ENCODE measurements at regions not wholly inside any gene's neighbourhood (a gene's known extent, or its start where the extent isn't known, plus 50 kb on each side); places are given as distances from the start of the nearest gene placed in this dataset.

- no peak overlapping the region for H3K4me3 Mint-ChIP-seq (ENCODE audit: unreplicated experiment)
- no peak for DNase-seq
- TF ChIP-seq CTCF (IDR thresholded peaks at IDR 0.05; ENCODE audit: partially characterized antibody, unreplicated experiment) = no peak
- H3K27ac Mint-ChIP-seq (ENCODE audit: unreplicated experiment) = no peak overlapping the region
- no peaks in the 10 kb centered on the region for H3K36me3 Mint-ChIP-seq (ENCODE audit: unreplicated experiment)
- H3K4me1 Mint-ChIP-seq (ENCODE audit: low read depth, unreplicated experiment) = no peaks in the 10 kb centered on the region
- no peaks in the 10 kb centered on the region for H3K9me3 Mint-ChIP-seq (ENCODE audit: unreplicated experiment)
- no peaks in the 10 kb centered on the region for H3K27me3 Mint-ChIP-seq (ENCODE audit: unreplicated experiment)
Observed at GRCh38 chr16:18018376-18018775, 318.2 kb downstream of the NPIPA8 start.

DNA sequence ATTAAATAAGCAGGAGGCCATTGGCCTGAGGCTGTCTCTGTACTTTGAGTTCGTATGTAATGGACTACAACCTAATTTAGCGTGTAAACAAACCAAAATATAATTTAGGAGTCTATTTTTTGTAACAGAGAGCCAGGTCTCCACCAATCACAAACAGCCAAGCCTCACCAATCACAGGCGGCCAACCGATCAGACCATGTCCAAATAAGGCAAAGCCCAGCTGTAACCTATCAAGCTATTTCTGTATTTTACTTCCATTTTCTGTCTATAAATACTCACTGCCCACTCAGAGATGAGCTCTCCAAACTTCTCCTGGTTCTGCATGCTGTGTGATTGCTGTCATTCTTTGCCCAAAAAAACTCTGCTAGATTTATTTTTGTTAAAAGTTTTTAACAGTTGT, 322.7 kb downstream of the NPIPA8 start:
- no peaks in the 10 kb centered on the region for H3K4me1 Mint-ChIP-seq (ENCODE audit: low read depth, unreplicated experiment)
- no peak overlapping the region for H3K27ac Mint-ChIP-seq (ENCODE audit: unreplicated experiment)
- TF ChIP-seq CTCF (IDR thresholded peaks at IDR 0.05; ENCODE audit: partially characterized antibody, unreplicated experiment) = no peak
- H3K4me3 Mint-ChIP-seq (ENCODE audit: unreplicated experiment) = no peak overlapping the region
- no peak for DNase-seq
- H3K36me3 Mint-ChIP-seq (ENCODE audit: unreplicated experiment) = no peaks in the 10 kb centered on the region
- no peaks in the 10 kb centered on the region for H3K27me3 Mint-ChIP-seq (ENCODE audit: unreplicated experiment)
- no peaks in the 10 kb centered on the region for H3K9me3 Mint-ChIP-seq (ENCODE audit: unreplicated experiment)

GRCh38 chr16:18008356-18008755, 328.2 kb downstream of the NPIPA8 start:
- no peak overlapping the region for H3K27ac Mint-ChIP-seq (ENCODE audit: unreplicated experiment)
- no peaks in the 10 kb centered on the region for H3K36me3 Mint-ChIP-seq (ENCODE audit: unreplicated experiment)
- H3K4me1 Mint-ChIP-seq (ENCODE audit: low read depth, unreplicated experiment) = no peaks in the 10 kb centered on the region
- no peak for DNase-seq
- no peaks in the 10 kb centered on the region for H3K9me3 Mint-ChIP-seq (ENCODE audit: unreplicated experiment)
- no peak for TF ChIP-seq CTCF (IDR thresholded peaks at IDR 0.05; ENCODE audit: partially characterized antibody, unreplicated experiment)
- no peaks in the 10 kb centered on the region for H3K27me3 Mint-ChIP-seq (ENCODE audit: unreplicated experiment)
- no peak overlapping the region for H3K4me3 Mint-ChIP-seq (ENCODE audit: unreplicated experiment)

GRCh38 chr16:18003033-18003432, 333.5 kb downstream of the NPIPA8 start:
- no peak for DNase-seq
- Mint-ChIP-seq H3K27me3 (ENCODE audit: unreplicated experiment) (no peaks in the 10 kb centered on the region), H3K4me3 (ENCODE audit: unreplicated experiment) (no peak overlapping the region), H3K4me1 (ENCODE audit: low read depth, unreplicated experiment) (no peaks in the 10 kb centered on the region), H3K9me3 (ENCODE audit: unreplicated experiment) (peaks cover 2% of the 10 kb centered on the region), H3K27ac (ENCODE audit: unreplicated experiment) (no peak overlapping the region), H3K36me3 (ENCODE audit: unreplicated experiment) (no peaks in the 10 kb centered on the region)
- TF ChIP-seq CTCF (IDR thresholded peaks at IDR 0.05; ENCODE audit: partially characterized antibody, unreplicated experiment) = no peak

DNA sequence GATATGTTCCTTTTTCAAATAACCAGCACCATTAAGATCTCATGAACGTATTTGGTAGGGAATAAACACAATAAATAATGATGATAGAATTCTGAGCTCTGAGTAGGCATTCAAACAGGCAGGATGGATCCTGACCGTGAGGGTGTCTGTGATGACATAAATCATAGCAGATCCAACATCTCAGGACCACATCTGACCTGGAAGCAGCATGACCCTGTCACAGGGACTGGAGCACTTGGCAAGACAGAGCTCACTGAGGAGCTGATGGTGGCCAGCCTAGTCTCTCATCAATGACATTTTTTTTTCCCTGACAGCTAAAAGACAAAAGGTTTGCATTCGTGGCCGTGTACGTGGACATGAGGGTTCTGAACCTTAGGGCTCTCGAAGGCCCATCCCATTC, 337.5 kb downstream of the NPIPA8 start:
- TF ChIP-seq CTCF (IDR thresholded peaks at IDR 0.05; ENCODE audit: partially characterized antibody, unreplicated experiment) = no peak
- Mint-ChIP-seq H3K4me1 (ENCODE audit: low read depth, unreplicated experiment) (no peaks in the 10 kb centered on the region), H3K9me3 (ENCODE audit: unreplicated experiment) (peaks cover 2% of the 10 kb centered on the region), H3K4me3 (ENCODE audit: unreplicated experiment) (no peak overlapping the region), H3K27ac (ENCODE audit: unreplicated experiment) (no peak overlapping the region), H3K27me3 (ENCODE audit: unreplicated experiment) (no peaks in the 10 kb centered on the region), H3K36me3 (ENCODE audit: unreplicated experiment) (no peaks in the 10 kb centered on the region)
- no peak for DNase-seq

Measured in glutamatergic neuron (in vitro differentiated cells).